ENCODE measurements at regions not wholly inside any gene's neighbourhood (a gene's known extent, or its start where the extent isn't known, plus 50 kb on each side); places are given as distances from the start of the nearest gene placed in this dataset.

DNA sequence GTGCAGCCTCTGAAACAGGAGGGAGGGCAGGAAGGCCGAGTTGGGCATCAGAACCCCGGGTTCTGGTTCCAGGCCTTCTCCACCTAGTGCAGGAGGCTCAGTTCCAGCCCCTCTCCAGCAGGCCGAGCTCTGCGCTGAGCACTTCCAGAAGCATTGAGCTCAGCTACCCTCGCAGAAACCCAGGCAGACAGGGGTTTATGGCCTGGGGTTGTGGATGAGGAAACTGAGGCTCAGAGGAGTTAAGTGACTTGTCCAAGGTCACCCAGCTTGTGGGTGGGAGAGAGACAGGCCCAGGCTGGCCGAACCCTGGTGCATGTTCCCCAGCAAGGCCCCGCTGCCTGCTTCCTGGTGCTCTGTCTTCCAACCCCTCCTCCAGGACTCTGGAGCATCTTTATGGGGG lies 348.9 kb downstream of the PTPRU start:
- no peak for ATAC-seq

DNA sequence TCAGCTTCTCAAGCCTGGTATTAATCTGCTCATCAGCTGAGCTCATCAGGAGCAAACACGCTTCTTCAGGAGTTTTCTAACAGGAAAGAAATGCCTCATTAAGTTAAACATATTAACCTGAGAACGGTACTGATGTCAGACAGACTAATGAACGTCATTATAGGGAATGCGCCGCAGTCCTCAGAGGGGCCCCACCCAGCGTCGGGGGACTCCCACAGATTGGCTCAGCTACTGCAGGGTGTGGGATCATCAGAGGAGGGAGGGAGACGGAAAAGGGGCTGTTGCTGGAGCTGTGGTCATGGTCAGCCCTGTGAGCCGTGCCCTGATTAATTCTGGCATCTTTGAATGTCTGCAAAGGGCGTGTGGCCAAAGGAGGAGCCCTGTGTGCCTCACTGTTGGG lies 348.5 kb downstream of the PTPRU start:
- ATAC-seq, result no peak

- no peak for ATAC-seq
Measured at GRCh38 chr1:29584362-29584761, 348.0 kb downstream of the PTPRU start.

DNA sequence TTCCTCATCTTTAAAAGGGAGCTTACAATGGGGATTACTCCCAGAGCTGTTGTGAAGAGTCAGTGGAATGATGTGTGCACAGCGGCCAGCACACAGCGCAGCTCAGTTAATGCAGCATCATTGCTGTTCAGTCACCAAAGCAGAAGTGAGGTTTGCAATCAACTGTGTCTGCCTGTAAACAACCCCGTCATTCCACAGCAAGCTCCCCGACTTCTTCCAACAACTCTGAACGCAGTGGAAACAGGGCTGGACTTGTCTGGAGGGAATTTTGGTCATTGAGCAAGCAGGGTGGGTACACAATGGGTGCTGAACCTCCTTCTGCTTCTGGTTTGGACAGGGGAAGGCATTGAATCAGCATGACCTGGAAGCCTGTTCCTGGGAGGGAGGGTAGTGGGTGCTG lies 347.4 kb downstream of the PTPRU start:
- no peak for ATAC-seq

- no peak for ATAC-seq
Measured at GRCh38 chr1:29581256-29581655, 344.9 kb downstream of the PTPRU start.

- ATAC-seq, result no peak
Measured at GRCh38 chr1:29579821-29580425, 343.6 kb downstream of the PTPRU start.

DNA sequence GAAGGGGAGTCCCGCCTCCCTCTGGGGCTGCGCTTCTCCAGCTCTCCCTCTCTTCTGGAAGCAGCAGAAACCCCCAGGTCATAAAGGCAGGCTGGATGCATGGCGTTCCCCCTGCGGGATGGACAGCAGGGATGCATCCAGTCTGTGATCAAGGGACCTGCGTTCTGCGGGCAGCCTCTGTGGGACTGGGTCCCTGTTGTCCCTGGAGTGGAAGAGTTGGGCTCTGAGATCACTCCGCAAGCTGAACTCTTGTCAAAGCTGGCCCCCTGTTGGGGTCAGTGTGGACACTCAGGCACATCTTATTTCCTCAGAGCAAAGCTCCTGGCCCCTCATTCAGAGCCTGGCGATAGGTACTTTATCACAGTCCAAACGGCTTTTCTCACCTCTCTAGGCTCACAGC lies 341.2 kb downstream of the PTPRU start:
- no peak for ATAC-seq

- ATAC-seq, result no peak
Measured at GRCh38 chr1:29576510-29576909, 340.2 kb downstream of the PTPRU start.

DNA sequence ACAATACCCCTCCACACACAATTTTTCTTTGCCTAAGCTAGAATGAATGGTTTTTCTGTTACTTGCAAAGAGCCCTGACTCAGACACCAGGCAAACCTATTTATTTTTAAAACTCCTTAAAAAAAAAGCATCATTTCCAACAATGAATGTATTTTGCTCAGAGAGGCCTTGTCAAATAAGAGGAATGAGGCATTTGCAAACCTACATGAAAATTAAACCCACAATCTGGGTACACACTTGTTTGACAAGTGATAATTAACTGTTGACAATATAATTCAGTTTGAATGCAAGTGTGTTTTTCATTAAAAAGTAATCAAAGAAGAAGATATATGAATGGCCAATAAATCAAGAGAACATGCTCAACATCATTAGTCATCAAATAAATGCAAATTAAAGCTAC lies 339.5 kb downstream of the PTPRU start:
- ATAC-seq, result no peak

DNA sequence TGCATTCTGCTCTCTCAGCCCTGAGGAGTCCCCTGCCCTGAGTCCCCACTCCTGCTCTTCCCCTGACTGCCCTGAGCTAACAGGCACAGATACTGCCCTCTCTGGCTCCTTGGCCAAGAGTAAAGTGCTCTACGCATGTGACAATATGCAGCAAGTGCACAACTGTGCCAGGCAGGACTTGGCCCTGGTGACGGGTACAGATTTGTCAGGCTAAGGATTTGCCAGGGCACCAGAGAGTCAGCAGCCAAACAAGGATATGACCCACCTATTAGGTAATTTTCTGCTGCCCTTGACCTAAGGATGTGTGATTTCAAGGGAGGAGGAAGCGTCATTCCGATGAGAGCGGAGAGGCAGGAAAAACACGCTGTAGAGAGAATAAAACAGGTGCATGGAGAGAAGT lies 339.0 kb downstream of the PTPRU start:
- no peak for ATAC-seq

DNA sequence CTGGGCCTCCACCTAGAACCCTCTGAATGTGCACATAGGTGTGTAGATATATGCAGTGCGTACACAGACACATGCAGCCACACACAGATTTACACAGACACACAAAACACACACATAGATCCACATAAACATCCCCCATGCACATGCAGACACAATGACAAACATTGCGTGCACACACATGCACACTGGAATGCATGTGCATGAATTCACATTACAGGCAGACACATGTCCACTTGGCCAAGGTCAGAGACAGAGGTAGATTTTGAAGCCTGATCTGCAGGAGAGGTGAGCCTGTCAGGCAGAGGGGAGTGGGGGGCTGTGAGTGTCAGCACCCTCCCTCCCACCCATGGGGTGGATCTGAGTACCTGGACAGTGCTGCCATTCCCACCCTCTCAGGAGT lies 338.5 kb downstream of the PTPRU start:
- ATAC-seq, result no peak

- ATAC-seq, result no peak
Measured at GRCh38 chr1:29569971-29570634, 333.8 kb downstream of the PTPRU start.

DNA sequence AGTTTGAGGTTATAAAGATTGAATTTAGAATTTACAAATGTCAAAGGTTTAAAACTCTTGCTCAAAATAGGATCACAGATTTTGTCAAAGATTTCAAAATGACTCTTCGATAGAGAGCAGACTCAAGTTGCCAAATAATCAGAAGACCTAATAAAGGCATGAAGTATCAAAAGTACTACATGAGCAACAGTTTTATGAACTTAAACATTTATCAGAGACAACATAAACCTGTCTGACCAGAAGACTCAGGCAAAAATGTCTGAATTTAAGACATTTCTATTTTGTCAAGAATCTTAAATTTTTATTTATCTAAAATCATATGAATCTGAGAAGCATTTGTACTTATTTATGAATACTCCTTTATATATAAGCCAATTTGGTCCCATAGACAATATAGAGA lies 330.9 kb downstream of the PTPRU start:
- no peak for ATAC-seq

DNA sequence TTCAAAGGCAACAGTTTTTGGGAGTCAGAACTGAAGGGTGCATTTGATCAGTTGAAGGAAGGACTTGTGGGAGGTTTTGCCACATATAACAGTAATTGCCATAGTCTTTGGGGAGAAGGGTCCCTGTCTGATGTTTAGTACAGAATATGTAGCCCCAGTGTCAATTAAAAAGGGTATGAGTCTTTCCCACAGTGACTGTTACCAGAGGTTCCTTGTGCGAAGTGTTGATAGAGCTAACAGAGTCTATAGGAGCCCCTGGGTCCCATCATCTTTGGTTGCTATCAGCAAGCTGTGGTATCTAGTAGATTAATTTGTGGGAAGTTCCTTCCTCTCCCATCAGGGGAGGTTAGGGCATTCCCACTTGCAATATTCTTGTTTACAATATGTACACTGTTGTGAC lies 329.2 kb downstream of the PTPRU start:
- ATAC-seq, result no peak

DNA sequence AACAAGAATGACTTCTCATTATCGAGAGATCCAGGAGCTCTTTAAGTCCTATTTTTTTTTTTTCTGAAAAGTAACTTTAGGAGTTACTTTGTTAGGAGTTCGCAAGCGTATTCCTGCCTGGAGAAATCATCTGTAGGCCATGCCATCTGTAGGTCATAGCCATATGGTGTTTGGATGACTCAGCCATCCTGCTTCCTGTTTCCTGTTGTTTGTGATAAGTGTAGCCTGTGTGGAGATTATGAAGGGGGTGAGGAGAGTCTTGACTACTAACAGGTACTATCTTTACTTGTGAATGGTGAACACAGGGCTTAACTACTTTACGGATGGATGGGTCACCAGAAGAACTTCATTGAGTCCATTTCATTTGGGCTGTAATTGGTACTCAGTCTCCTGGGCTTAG lies 327.2 kb downstream of the PTPRU start:
- no peak for ATAC-seq

DNA sequence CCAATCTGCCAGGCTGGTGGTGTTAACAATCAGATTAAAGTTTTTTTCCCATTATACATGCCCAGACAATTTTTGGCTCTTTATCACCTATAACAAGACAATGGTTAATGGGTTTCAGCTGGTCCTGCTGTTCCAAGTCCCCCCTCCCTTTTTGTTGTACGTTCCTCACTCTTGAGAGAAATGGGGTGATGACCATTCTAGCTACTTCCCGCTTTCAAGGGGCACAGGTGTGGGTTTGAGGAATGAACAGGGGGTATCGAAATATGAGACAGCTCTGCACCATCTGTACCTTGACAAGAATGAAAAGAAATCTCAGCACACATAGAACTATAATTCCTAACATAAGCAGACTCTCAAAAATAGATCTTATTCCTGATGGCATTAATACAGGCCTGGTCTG lies 326.8 kb downstream of the PTPRU start:
- no peak for ATAC-seq

- ATAC-seq, result no peak
Measured at GRCh38 chr1:29559056-29559455, 322.7 kb downstream of the PTPRU start.

DNA sequence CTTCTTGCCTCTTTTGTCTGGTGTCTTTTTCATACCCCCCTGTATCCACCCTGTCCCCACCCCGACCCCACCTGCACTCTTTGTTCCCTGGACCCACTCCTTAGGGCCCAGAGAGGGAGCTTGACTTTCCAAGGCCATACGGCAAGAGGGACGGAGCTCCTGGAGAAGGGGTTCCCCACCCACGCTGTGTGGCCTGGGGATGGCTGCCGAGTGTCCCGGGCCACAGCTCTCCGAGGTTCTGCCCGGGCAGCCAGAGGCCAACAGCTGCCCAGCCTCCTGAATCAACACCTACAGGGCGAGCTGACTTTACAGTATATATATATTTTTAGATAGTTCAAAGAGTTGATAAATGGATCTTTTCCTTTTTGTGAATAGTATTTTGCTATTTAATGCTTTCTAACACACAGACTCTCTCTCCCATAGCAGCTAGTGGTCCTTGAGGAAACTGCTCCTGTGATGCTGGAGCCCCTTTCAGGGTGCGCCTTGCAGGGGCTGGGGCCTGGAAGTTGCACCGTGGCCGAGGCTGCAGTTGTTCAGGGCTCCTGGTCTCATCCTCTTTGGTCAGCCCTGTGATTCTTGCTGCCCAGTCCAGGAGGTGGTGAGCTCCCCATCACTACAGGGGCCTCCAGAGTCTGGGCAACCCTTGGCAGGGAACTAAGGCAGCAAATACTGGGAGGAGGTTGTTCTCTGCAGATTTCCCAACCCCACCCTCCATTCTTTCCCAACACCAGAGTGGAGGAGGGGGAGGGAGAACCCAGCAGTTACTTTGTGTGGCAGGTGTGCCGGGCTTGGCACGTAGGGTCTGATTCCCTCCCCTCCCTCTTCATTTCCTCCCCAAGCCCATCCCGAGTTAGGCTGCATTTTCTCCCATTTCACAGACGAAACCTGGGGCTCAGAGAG lies 321.6 kb downstream of the PTPRU start:
- ATAC-seq, result no peak

GRCh38 chr1:29557066-29557465 lies 320.7 kb downstream of the PTPRU start:
- ATAC-seq, result no peak

DNA sequence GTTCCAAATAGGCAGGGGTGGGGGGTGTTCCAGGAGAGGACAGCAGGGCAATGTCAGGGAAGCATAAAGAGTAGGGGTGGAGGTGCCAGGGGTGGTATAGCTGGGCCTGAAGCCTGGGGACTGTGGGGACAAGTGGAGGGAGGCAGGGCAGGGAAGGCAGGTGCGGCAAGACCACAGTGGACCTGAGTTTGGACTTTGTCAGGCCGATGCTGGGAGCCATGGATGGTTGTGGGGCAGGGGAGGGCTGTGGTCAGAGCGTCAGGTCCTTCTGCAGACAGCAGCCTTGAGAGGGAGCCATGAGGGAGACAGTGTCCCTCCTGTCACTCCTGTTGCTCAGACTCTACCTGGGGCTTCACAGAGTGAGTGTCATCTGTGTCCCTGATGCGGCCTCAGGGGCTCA lies 320.3 kb downstream of the PTPRU start:
- ATAC-seq, result no peak

- no peak for ATAC-seq
Measured at GRCh38 chr1:29555043-29555620, 318.8 kb downstream of the PTPRU start.

- no peak for ATAC-seq
Measured at GRCh38 chr1:29554208-29554778, 318.0 kb downstream of the PTPRU start.

Measured in activated CD4-positive, CD25-positive, alpha-beta regulatory T cell treated with anti-CD3 and anti-CD28 coated beads, Interleukin-2, amount 50 U/mL, for 24 hours (primary cell).